ENCODE measurements at regions not wholly inside any gene's neighbourhood (a gene's known extent, or its start where the extent isn't known, plus 50 kb on each side); places are given as distances from the start of the nearest gene placed in this dataset.

DNA sequence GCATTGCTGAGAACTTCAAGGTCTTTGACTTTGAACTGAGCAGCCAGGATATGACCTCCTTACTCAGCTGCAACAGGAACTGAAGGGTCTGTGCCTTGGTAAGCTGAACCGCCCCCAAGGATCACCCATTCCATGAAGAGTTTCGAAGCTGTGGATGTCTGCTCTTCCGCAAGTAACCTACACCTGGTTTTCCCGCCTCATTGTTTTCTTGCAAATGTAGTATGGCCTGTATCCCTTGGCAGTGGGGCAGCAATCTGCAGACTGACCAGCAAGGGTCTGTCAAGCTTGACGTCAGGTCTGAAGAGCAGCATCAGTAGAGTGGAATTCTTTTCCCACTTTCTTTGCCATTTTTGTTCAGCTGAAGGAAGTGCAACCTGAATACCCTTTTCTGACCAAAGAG, 62.6 kb upstream of the RAB12 start:
- TF ChIP-seq, protein P1, sequence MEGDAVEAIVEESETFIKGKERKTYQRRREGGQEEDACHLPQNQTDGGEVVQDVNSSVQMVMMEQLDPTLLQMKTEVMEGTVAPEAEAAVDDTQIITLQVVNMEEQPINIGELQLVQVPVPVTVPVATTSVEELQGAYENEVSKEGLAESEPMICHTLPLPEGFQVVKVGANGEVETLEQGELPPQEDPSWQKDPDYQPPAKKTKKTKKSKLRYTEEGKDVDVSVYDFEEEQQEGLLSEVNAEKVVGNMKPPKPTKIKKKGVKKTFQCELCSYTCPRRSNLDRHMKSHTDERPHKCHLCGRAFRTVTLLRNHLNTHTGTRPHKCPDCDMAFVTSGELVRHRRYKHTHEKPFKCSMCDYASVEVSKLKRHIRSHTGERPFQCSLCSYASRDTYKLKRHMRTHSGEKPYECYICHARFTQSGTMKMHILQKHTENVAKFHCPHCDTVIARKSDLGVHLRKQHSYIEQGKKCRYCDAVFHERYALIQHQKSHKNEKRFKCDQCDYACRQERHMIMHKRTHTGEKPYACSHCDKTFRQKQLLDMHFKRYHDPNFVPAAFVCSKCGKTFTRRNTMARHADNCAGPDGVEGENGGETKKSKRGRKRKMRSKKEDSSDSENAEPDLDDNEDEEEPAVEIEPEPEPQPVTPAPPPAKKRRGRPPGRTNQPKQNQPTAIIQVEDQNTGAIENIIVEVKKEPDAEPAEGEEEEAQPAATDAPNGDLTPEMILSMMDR (IDR thresholded peaks at IDR 0.05): no peak
- no peak for TF ChIP-seq POLR2A (IDR thresholded peaks at IDR 0.05)

Data from testis (tissue), 2 donors.